ENCODE measurements at regions not wholly inside any gene's neighbourhood (a gene's known extent, or its start where the extent isn't known, plus 50 kb on each side); places are given as distances from the start of the nearest gene placed in this dataset.

GRCh38 chr16:51407199-51407598 lies 256.1 kb upstream of the SALL1 start:
- Histone ChIP-seq H4K20me1 (ENCODE audit: insufficient read depth, low read length) (no peaks in the 10 kb centered on the region), H4K8ac (ENCODE audit: low read depth in 2 of 2, low read length in 2 of 2) (no peak overlapping the region), H3K4me2 (ENCODE audit: low read depth, low read length) (no peak overlapping the region), H3K79me1 (ENCODE audit: low read depth in 1 of 2, low read length in 2 of 2) (no peaks in the 10 kb centered on the region), H3K4me3 (ENCODE audit: insufficient read depth, low read depth, low read length) (no peak overlapping the region), H2BK5ac (ENCODE audit: low read depth, low read length, poor library complexity, severe bottlenecking) (no peak overlapping the region), H3K23ac (ENCODE audit: low read depth, low read length) (no peak overlapping the region), H3K9me1 (ENCODE audit: insufficient read depth, low read length) (no peaks in the 10 kb centered on the region), H2AK9ac (replicated peaks; ENCODE audit: low read depth, low read length, poor library complexity) (no peak overlapping the region), H2BK20ac (ENCODE audit: low read depth, low read length) (no peak overlapping the region), H4K5ac (ENCODE audit: low read depth, low read length) (no peak overlapping the region), H2AK5ac (ENCODE audit: low read depth, low read length) (no peak overlapping the region), H4K91ac (ENCODE audit: insufficient read depth, low read depth, low read length) (no peak overlapping the region), H2BK15ac (ENCODE audit: low read depth, low read length) (no peak overlapping the region), H3K4me1 (ENCODE audit: control insufficient read depth, insufficient read depth, low read length) (peaks cover 3% of the 10 kb centered on the region), H3K56ac (ENCODE audit: extremely low read depth, insufficient read depth, low read length) (no peak overlapping the region), H3K27ac (ENCODE audit: insufficient read depth, low read length) (no peak overlapping the region), H3K4ac (ENCODE audit: low read depth, low read length) (no peak overlapping the region), H2AFZ (replicated peaks; ENCODE audit: low read length, poor library complexity) (no peak overlapping the region), H3K27me3 (ENCODE audit: control insufficient read depth, insufficient read depth, low read length) (no peaks in the 10 kb centered on the region), H3K18ac (ENCODE audit: low read depth, low read length) (no peak overlapping the region), H3K9ac (ENCODE audit: low read depth, low read length) (no peak overlapping the region), H3K9me3 (ENCODE audit: control insufficient read depth, insufficient read depth, low read length) (no peaks in the 10 kb centered on the region), H2BK120ac (ENCODE audit: low read depth, low read length) (no peak overlapping the region), H3K14ac (replicated peaks; ENCODE audit: low read depth, low read length) (no peak overlapping the region), H3K36me3 (ENCODE audit: control insufficient read depth, insufficient read depth, low read length) (no peaks in the 10 kb centered on the region)
- TF ChIP-seq MXI1 (IDR thresholded peaks at IDR 0.05; ENCODE audit: borderline replicate concordance, low read depth, low read length) (no peak), CEBPB (IDR thresholded peaks at IDR 0.05; ENCODE audit: low read depth, low read length) (no peak), RFX5 (IDR thresholded peaks at IDR 0.05; ENCODE audit: low read depth, low read length) (no peak), POLR2A (IDR thresholded peaks at IDR 0.05; ENCODE audit: low read depth, low read length) (no peak)
- in situ Hi-C loops (cut with MboI; ENCODE audit: low sequenced_read_pairs) (no loop called here), dilution Hi-C loops (cut with HindIII; ENCODE audit: low sequenced_read_pairs, unreplicated experiment) (no loop called here), intact Hi-C loops (cut with micrococcal nuclease) (no loop called here)
- DNase-seq = no peak
- WGBS, 2 experiments (ENCODE audit: extremely low coverage in 2 of 2, insufficient read length in 1 of 2) = no CpG with 5 or more reads among the region's 4 CpGs
- BruUV-seq (replicated peaks) = no TSS peak
- CTCF ChIA-PET = no interaction called here
- ATAC-seq (ENCODE audit: low read depth) = no peak
- POLR2A ChIA-PET (ENCODE audit: unreplicated experiment) = no interaction called here

Measured in IMR-90 (cell line).